Progenitor cell of endocrine pancreas (in vitro differentiated cells): ENCODE measurements at regions not wholly inside any gene's neighbourhood (a gene's known extent, or its start where the extent isn't known, plus 50 kb on each side); places are given as distances from the start of the nearest gene placed in this dataset.

Source experiments
- DNase-seq: peaks from one replicate; pipeline ENCODE4 v3.0.0; 2021; ENCODE audit warnings: low spot score; ENCODE audit not compliant: unreplicated experiment
- H3K27ac Mint-ChIP-seq: 2 replicates; pipeline ENCODE4 v1.8.0; 2021; ENCODE audit warnings: mild to moderate bottlenecking, moderate library complexity, mixed read lengths
- H3K27me3 Mint-ChIP-seq: 2 replicates; pipeline ENCODE4 v1.8.0; 2021; ENCODE audit warnings: mixed read lengths
- H3K36me3 Mint-ChIP-seq: 2 replicates; pipeline ENCODE4 v1.8.0; 2022; ENCODE audit warnings: mixed read lengths; ENCODE audit not compliant: insufficient read depth
- H3K4me1 Mint-ChIP-seq: 2 replicates; pipeline ENCODE4 v1.8.0; 2021; ENCODE audit warnings: low read depth, mixed read lengths
- H3K4me3 Mint-ChIP-seq: 2 replicates; pipeline ENCODE4 v1.8.0; 2021; ENCODE audit warnings: low read depth, mild to moderate bottlenecking, moderate library complexity, mixed read lengths
- H3K9me3 Mint-ChIP-seq: 2 replicates; pipeline ENCODE4 v1.8.0; 2021; ENCODE audit warnings: low read depth, mixed read lengths
- TF ChIP-seq, protein P1 (sequence below): fragments of 200-600 bp; sonication (generic); IDR thresholded peaks from one replicate; pipeline ENCODE4 v1.5.0; 2021; ENCODE audit warnings: antibody characterized with exemption, mild to moderate bottlenecking; ENCODE audit not compliant: unreplicated experiment

GRCh38 chr9:79000230-79001002 lies 571.3 kb upstream of the TLE4 start:
- TF ChIP-seq, protein P1, sequence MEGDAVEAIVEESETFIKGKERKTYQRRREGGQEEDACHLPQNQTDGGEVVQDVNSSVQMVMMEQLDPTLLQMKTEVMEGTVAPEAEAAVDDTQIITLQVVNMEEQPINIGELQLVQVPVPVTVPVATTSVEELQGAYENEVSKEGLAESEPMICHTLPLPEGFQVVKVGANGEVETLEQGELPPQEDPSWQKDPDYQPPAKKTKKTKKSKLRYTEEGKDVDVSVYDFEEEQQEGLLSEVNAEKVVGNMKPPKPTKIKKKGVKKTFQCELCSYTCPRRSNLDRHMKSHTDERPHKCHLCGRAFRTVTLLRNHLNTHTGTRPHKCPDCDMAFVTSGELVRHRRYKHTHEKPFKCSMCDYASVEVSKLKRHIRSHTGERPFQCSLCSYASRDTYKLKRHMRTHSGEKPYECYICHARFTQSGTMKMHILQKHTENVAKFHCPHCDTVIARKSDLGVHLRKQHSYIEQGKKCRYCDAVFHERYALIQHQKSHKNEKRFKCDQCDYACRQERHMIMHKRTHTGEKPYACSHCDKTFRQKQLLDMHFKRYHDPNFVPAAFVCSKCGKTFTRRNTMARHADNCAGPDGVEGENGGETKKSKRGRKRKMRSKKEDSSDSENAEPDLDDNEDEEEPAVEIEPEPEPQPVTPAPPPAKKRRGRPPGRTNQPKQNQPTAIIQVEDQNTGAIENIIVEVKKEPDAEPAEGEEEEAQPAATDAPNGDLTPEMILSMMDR: no peak
- Mint-ChIP-seq H3K27ac (no peak overlapping the region), H3K4me3 (no peak overlapping the region), H3K36me3 (no peaks in the 10 kb centered on the region), H3K27me3 (no peaks in the 10 kb centered on the region), H3K9me3 (peaks cover 3% of the 10 kb centered on the region), H3K4me1 (no peaks in the 10 kb centered on the region)
- no peak for DNase-seq

- H3K4me3 Mint-ChIP-seq: no peak overlapping the region
- no peaks in the 10 kb centered on the region for H3K36me3 Mint-ChIP-seq
- H3K27ac Mint-ChIP-seq: no peak overlapping the region
- TF ChIP-seq, protein P1: no peak
- H3K9me3 Mint-ChIP-seq: peaks cover 3% of the 10 kb centered on the region
- DNase-seq: no peak
- no peaks in the 10 kb centered on the region for H3K27me3 Mint-ChIP-seq
- H3K4me1 Mint-ChIP-seq: no peaks in the 10 kb centered on the region
Observed at GRCh38 chr9:79001012-79001411, 570.8 kb upstream of the TLE4 start.

DNA sequence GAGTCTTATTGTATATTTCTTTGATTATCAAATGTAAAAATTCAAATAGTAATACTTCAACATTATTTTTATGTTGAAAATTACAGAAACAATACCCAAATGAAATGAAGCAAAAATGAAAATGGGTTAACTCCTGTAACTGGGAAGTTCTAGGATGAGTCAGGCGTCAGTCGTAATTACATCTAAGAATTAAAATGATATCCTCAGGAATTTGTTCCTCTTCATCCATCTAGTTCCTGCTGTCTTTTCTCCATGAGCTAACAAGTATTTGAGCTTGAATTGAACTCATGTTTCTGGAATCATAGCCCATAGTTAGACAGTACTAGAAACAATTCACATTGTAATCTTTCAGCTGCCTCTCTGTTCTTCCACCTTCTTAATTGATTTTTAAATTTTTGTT lies 568.3 kb upstream of the TLE4 start:
- Mint-ChIP-seq H3K27ac (no peak overlapping the region), H3K9me3 (peaks cover 3% of the 10 kb centered on the region), H3K36me3 (no peaks in the 10 kb centered on the region), H3K4me3 (no peak overlapping the region), H3K27me3 (no peaks in the 10 kb centered on the region), H3K4me1 (no peaks in the 10 kb centered on the region)
- TF ChIP-seq, protein P1: no peak
- DNase-seq: no peak

DNA sequence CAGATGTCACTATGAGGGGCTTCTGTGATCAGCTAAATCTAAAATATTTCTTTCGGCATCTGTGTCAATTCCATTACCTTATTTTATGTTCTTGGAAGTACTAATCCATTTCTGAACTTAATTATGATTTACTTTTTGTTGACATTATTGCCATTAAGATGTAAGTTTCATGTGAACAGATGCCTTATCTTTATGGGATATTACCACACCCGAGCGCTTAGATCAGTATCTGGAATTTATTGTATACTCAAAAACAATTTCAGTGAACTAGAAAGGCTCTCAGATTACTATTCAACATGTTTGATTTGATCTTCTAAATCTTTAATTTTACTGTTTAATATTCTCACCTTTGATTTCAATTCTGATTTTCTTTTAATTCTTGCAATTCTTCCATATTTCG lies 567.7 kb upstream of the TLE4 start:
- Mint-ChIP-seq H3K9me3 (peaks cover 3% of the 10 kb centered on the region), H3K27me3 (no peaks in the 10 kb centered on the region), H3K4me1 (no peaks in the 10 kb centered on the region), H3K4me3 (no peak overlapping the region), H3K36me3 (no peaks in the 10 kb centered on the region), H3K27ac (no peak overlapping the region)
- TF ChIP-seq, protein P1: no peak
- DNase-seq: no peak

DNA sequence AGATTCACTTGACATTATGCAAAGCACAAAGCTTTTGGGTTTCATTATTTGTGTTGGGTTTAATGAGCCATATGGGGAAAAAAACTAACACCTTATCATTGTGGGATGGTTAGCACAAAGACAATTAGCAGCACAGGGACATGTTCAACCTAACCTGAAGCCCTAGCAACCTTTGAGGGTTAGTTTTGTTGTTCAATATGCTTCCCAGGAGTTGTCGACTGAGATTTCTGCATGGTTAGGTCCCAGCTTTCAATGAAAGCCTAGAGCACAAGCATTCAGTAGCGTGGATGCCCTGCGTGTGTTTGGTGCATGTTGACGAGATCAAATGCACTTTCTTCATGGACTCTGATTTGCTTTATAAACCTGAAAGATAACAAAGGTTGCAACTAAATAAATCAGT lies 565.2 kb upstream of the TLE4 start:
- H3K4me1 Mint-ChIP-seq: no peaks in the 10 kb centered on the region
- H3K27me3 Mint-ChIP-seq: no peaks in the 10 kb centered on the region
- TF ChIP-seq, protein P1: no peak
- peaks cover 3% of the 10 kb centered on the region for H3K9me3 Mint-ChIP-seq
- no peak overlapping the region for H3K4me3 Mint-ChIP-seq
- no peaks in the 10 kb centered on the region for H3K36me3 Mint-ChIP-seq
- DNase-seq: no peak
- no peak overlapping the region for H3K27ac Mint-ChIP-seq
